ENCODE measurements at regions not wholly inside any gene's neighbourhood (a gene's known extent, or its start where the extent isn't known, plus 50 kb on each side); places are given as distances from the start of the nearest gene placed in this dataset.

DNA sequence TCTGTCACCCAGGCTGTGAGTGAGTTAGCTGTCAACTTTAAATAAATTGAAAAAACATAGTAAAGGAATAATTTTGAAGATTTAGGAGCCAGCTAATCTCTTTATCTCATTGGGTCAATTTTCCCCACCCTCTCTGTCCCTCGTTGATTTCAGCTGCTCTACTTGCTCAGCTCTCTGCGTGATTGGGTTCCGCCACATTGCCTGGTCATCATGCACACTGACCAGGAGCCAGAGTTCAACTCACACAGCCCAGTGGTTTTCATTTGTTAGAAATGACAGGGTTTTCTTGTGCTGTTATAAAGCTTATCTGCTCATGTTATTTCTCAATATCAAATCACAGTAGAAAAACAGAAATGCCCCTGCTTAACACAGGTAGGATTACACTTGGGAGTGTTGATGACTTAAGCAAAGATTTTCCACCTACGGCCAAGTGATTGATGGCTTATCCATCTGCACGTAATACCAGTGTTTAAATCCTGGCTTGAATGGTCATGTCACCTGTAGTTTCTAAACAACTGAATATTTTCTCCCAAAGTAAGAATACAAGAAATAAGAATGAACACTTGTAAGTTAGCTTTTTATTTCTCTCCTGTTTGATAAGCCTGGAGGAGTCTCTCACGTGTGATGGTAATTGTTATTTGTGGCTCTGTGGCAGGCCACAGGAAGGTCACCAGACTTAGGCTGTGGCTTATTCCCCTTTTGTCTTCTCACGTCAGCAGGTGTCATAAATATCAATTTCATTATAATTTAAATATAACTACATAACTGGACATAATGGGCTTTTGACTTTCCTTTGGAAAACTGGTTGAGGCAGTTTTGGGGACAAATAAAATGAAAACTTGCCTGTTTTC is 367.2 kb upstream of the DDHD1 start:
- TF ChIP-seq, protein P1, sequence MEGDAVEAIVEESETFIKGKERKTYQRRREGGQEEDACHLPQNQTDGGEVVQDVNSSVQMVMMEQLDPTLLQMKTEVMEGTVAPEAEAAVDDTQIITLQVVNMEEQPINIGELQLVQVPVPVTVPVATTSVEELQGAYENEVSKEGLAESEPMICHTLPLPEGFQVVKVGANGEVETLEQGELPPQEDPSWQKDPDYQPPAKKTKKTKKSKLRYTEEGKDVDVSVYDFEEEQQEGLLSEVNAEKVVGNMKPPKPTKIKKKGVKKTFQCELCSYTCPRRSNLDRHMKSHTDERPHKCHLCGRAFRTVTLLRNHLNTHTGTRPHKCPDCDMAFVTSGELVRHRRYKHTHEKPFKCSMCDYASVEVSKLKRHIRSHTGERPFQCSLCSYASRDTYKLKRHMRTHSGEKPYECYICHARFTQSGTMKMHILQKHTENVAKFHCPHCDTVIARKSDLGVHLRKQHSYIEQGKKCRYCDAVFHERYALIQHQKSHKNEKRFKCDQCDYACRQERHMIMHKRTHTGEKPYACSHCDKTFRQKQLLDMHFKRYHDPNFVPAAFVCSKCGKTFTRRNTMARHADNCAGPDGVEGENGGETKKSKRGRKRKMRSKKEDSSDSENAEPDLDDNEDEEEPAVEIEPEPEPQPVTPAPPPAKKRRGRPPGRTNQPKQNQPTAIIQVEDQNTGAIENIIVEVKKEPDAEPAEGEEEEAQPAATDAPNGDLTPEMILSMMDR (IDR thresholded peaks at IDR 0.05) = no peak
- TF ChIP-seq POLR2A (IDR thresholded peaks at IDR 0.05) = no peak

Data from ovary (tissue), 3 donors.